ENCODE measurements at regions not wholly inside any gene's neighbourhood (a gene's known extent, or its start where the extent isn't known, plus 50 kb on each side); places are given as distances from the start of the nearest gene placed in this dataset.

GRCh38 chr16:14002416-14002990 is 68.6 kb upstream of the MRTFB start:
- TF ChIP-seq POLR2A (IDR thresholded peaks at IDR 0.05) = no peak
- TF ChIP-seq CTCF (IDR thresholded peaks at IDR 0.05) = no peak
- TF ChIP-seq EP300 (IDR thresholded peaks at IDR 0.05) = no peak
- Histone ChIP-seq H3K4me3 (peak overlapping the region; percentile 35), H3K36me3 (no peaks in the 10 kb centered on the region), H3K27me3 (no peaks in the 10 kb centered on the region), H3K9me3 (no peaks in the 10 kb centered on the region), H3K4me1 (ENCODE audit: insufficient read depth) (peaks cover 1% of the 10 kb centered on the region), H3K27ac (no peak overlapping the region)
- no peak for DNase-seq
- WGBS, 3 donors = 38 to 46% (median 44%) methylated on average over 13 of the region's 13 CpGs
- intact Hi-C loops (cut with DNase I) = no loop called here

- no peaks in the 10 kb centered on the region for H3K27me3 ChIP-seq
- no peaks in the 10 kb centered on the region for H3K36me3 ChIP-seq
- no peaks in the 10 kb centered on the region for H3K9me3 ChIP-seq
- peak overlapping the region; percentile 35 for H3K4me3 ChIP-seq
- no peak for TF ChIP-seq CTCF (IDR thresholded peaks at IDR 0.05)
- no peak for TF ChIP-seq POLR2A (IDR thresholded peaks at IDR 0.05)
- TF ChIP-seq EP300 (IDR thresholded peaks at IDR 0.05) = no peak
- WGBS, 3 donors = 1% methylated on average over 15 of the region's 15 CpGs
- H3K4me1 ChIP-seq (ENCODE audit: insufficient read depth) = peaks cover 1% of the 10 kb centered on the region
- H3K27ac ChIP-seq = no peak overlapping the region
- intact Hi-C loops (cut with DNase I) = no loop called here
- peak; percentile 38 to 63 (median 59) for DNase-seq
Measured at GRCh38 chr16:14003074-14003570, 68.0 kb upstream of the MRTFB start.

GRCh38 chr16:14004031-14004728 is 66.9 kb upstream of the MRTFB start:
- H3K27ac ChIP-seq = no peak overlapping the region
- no peaks in the 10 kb centered on the region for H3K9me3 ChIP-seq
- TF ChIP-seq POLR2A (IDR thresholded peaks at IDR 0.05) (no peak), CTCF (IDR thresholded peaks at IDR 0.05) (no peak), EP300 (IDR thresholded peaks at IDR 0.05) (no peak)
- H3K4me3 ChIP-seq = no peak overlapping the region
- WGBS, 3 donors = 79 to 91% (median 82%) methylated on average over 13 of the region's 13 CpGs
- DNase-seq = peak in 1 of 5 donors; percentile 20
- intact Hi-C loops (cut with DNase I) = no loop called here
- H3K4me1 ChIP-seq (ENCODE audit: insufficient read depth) = peaks cover 1% of the 10 kb centered on the region
- H3K27me3 ChIP-seq = no peaks in the 10 kb centered on the region
- no peaks in the 10 kb centered on the region for H3K36me3 ChIP-seq

- Histone ChIP-seq H3K27me3 (no peaks in the 10 kb centered on the region), H3K36me3 (no peaks in the 10 kb centered on the region), H3K4me1 (ENCODE audit: insufficient read depth) (peaks cover 1% of the 10 kb centered on the region), H3K4me3 (no peak overlapping the region), H3K9me3 (no peaks in the 10 kb centered on the region), H3K27ac (no peak overlapping the region)
- intact Hi-C loops (cut with DNase I) = no loop called here
- TF ChIP-seq POLR2A (IDR thresholded peaks at IDR 0.05) (no peak), EP300 (IDR thresholded peaks at IDR 0.05) (no peak), CTCF (IDR thresholded peaks at IDR 0.05) (no peak)
- no peak for DNase-seq
- WGBS, 3 donors = 53 to 72% (median 57%) methylated on average over 2 of the region's 2 CpGs
Measured at GRCh38 chr16:14004729-14005315, 66.3 kb upstream of the MRTFB start.
